ENCODE measurements at regions not wholly inside any gene's neighbourhood (a gene's known extent, or its start where the extent isn't known, plus 50 kb on each side); places are given as distances from the start of the nearest gene placed in this dataset.

DNA sequence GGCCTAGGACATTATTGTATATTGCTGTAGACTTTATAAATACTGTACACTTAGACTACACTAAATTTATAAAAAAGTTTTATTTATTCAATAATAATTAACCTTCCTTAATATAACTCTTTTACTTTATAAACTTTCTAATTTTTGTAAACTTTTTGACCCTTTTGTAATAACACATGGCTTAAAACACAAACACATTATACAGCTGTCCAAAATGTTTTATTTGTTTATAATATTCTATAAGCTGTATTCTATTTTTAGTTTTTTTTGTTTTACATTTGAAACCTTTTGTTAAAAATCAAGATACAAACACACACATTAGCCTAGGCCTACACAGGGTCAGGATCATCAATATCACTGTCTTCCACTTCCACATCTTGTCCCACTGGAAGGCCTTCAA lies 190.0 kb downstream of the BMP4 start:
- dilution Hi-C loops (cut with MboI; ENCODE audit: extremely low pct_ligation_motif_present, low sequenced_read_pairs) = no loop called here
- no peak for FAIRE-seq

DNA sequence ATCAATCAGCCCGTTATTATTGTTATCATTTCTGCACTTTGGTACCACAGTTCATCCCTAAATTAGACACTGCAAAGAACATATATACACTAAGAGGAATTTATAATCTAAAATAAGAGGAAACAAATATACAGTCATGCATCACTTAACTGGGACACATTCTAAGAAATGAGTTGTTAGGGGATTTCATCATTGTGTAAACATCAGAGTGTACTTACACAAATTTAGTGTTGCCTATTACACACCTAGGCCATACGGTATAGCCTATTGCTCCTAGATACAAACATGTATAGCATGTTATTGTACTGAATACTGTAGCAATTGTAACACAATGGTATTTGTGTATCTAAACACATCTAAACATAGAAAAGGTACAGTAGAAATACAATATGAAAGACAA lies 190.5 kb downstream of the BMP4 start:
- no peaks in the 10 kb centered on the region for H3K9me1 ChIP-seq (ENCODE audit: control insufficient read depth, extremely low read depth, insufficient read depth, low read length)
- no peak overlapping the region for H3K4me2 ChIP-seq (ENCODE audit: control insufficient read depth, extremely low read depth, insufficient read depth, low read depth, low read length)
- no peaks in the 10 kb centered on the region for H3K9me3 ChIP-seq (ENCODE audit: control insufficient read depth, low read depth, low read length)
- H4K20me1 ChIP-seq (ENCODE audit: control insufficient read depth, extremely low read depth, insufficient read depth, low read length) = no peaks in the 10 kb centered on the region
- no peak overlapping the region for H3K4me3 ChIP-seq (ENCODE audit: control insufficient read depth in 2 of 3, extremely low read depth in 1 of 3, insufficient read depth in 2 of 3, low read depth in 1 of 3, low read length in 3 of 3)
- TF ChIP-seq, protein P1, sequence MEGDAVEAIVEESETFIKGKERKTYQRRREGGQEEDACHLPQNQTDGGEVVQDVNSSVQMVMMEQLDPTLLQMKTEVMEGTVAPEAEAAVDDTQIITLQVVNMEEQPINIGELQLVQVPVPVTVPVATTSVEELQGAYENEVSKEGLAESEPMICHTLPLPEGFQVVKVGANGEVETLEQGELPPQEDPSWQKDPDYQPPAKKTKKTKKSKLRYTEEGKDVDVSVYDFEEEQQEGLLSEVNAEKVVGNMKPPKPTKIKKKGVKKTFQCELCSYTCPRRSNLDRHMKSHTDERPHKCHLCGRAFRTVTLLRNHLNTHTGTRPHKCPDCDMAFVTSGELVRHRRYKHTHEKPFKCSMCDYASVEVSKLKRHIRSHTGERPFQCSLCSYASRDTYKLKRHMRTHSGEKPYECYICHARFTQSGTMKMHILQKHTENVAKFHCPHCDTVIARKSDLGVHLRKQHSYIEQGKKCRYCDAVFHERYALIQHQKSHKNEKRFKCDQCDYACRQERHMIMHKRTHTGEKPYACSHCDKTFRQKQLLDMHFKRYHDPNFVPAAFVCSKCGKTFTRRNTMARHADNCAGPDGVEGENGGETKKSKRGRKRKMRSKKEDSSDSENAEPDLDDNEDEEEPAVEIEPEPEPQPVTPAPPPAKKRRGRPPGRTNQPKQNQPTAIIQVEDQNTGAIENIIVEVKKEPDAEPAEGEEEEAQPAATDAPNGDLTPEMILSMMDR (optimal IDR thresholded peaks at IDR 0.05 in 1 of 3, IDR thresholded peaks at IDR 0.05 in 1 of 3, conservative IDR thresholded peaks at IDR 0.05 in 1 of 3; ENCODE audit: extremely low read depth in 1 of 3, insufficient read depth in 2 of 3, low read length in 3 of 3) = no peak
- TF ChIP-seq EZH2 (IDR thresholded peaks at IDR 0.05; ENCODE audit: low read length) = no peak
- DNase-seq (ENCODE audit: low read depth, low spot score) (no peak), FAIRE-seq (no peak)
- H3K79me2 ChIP-seq (ENCODE audit: control insufficient read depth, insufficient read depth, low read length) = no peaks in the 10 kb centered on the region
- no peaks in the 10 kb centered on the region for H3K36me3 ChIP-seq (ENCODE audit: control insufficient read depth in 2 of 2, extremely low read depth in 1 of 2, insufficient read depth in 2 of 2, low read length in 2 of 2)
- dilution Hi-C loops (cut with MboI; ENCODE audit: extremely low pct_ligation_motif_present, low sequenced_read_pairs) = no loop called here
- no peak overlapping the region for H3K9ac ChIP-seq (ENCODE audit: control insufficient read depth, extremely low read depth, insufficient read depth, low read length)
- H3K27me3 ChIP-seq (ENCODE audit: control insufficient read depth, extremely low read depth, insufficient read depth, low read length) = peaks cover 4% of the 10 kb centered on the region
- no peaks in the 10 kb centered on the region for H3K4me1 ChIP-seq (ENCODE audit: control insufficient read depth, extremely low read depth, insufficient read depth, low read length)
- no peak overlapping the region for H2AFZ ChIP-seq (ENCODE audit: control insufficient read depth, low read length)
- no peak overlapping the region for H3K27ac ChIP-seq (ENCODE audit: control insufficient read depth, insufficient read depth, low read length)

More for the DNA sequence above, 190.0 kb downstream of the BMP4 start:
- H3K4me1 ChIP-seq (ENCODE audit: control insufficient read depth, extremely low read depth, insufficient read depth, low read length) = no peaks in the 10 kb centered on the region
- H3K36me3 ChIP-seq (ENCODE audit: control insufficient read depth in 2 of 2, extremely low read depth in 1 of 2, insufficient read depth in 2 of 2, low read length in 2 of 2) = no peaks in the 10 kb centered on the region
- peaks cover 4% of the 10 kb centered on the region for H3K27me3 ChIP-seq (ENCODE audit: control insufficient read depth, extremely low read depth, insufficient read depth, low read length)
- H2AFZ ChIP-seq (ENCODE audit: control insufficient read depth, low read length) = no peak overlapping the region
- H3K79me2 ChIP-seq (ENCODE audit: control insufficient read depth, insufficient read depth, low read length) = no peaks in the 10 kb centered on the region
- no peak for TF ChIP-seq EZH2 (IDR thresholded peaks at IDR 0.05; ENCODE audit: low read length)
- TF ChIP-seq, protein P1 (optimal IDR thresholded peaks at IDR 0.05 in 1 of 3, IDR thresholded peaks at IDR 0.05 in 1 of 3, conservative IDR thresholded peaks at IDR 0.05 in 1 of 3; ENCODE audit: extremely low read depth in 1 of 3, insufficient read depth in 2 of 3, low read length in 3 of 3) = no peak
- no peaks in the 10 kb centered on the region for H3K9me3 ChIP-seq (ENCODE audit: control insufficient read depth, low read depth, low read length)
- H3K4me3 ChIP-seq (ENCODE audit: control insufficient read depth in 2 of 3, extremely low read depth in 1 of 3, insufficient read depth in 2 of 3, low read depth in 1 of 3, low read length in 3 of 3) = no peak overlapping the region
- DNase-seq (ENCODE audit: low read depth, low spot score) = no peak
- H3K9ac ChIP-seq (ENCODE audit: control insufficient read depth, extremely low read depth, insufficient read depth, low read length) = no peak overlapping the region
- no peak overlapping the region for H3K27ac ChIP-seq (ENCODE audit: control insufficient read depth, insufficient read depth, low read length)
- H3K9me1 ChIP-seq (ENCODE audit: control insufficient read depth, extremely low read depth, insufficient read depth, low read length) = no peaks in the 10 kb centered on the region
- no peaks in the 10 kb centered on the region for H4K20me1 ChIP-seq (ENCODE audit: control insufficient read depth, extremely low read depth, insufficient read depth, low read length)
- H3K4me2 ChIP-seq (ENCODE audit: control insufficient read depth, extremely low read depth, insufficient read depth, low read depth, low read length) = no peak overlapping the region

Measured in keratinocyte (primary cell).